Pancreas (tissue), 10 donors: ENCODE measurements at regions not wholly inside any gene's neighbourhood (a gene's known extent, or its start where the extent isn't known, plus 50 kb on each side); places are given as distances from the start of the nearest gene placed in this dataset.
"Not testable (repeated sequence)": the region's sequence is repeated elsewhere in the genome, so short reads cannot be mapped to it uniquely, and the experiment has no call there.

Experiments
- ATAC-seq, 4 donors: fragments of 200-7000 bp; cut with Tn5 transposase; one replicate each; pipeline versions ENCODE4 v1.8.0 to v1.9.1; 2020; ENCODE audit warnings: mild to moderate bottlenecking in 4 of 4, moderate library complexity in 4 of 4
- DNase-seq, 6 donors: peaks; one replicate each; pipeline ENCODE4 v3.0.0-alpha.2; 2020
- FAIRE-seq: peaks from 2 replicates; lab custom pipeline; 2012; peaks lifted over from hg19 to GRCh38; lab: Jason Lieb, UNC
- H3K27ac ChIP-seq, 4 donors: fragments of 200-600 bp; sonication (generic); 1 replicate in 3 of 4; 2 replicates in 1 of 4; pipeline versions ENCODE4 v1.5.0 to v1.8.0; 2020
- H3K27me3 ChIP-seq, 4 donors: fragments of 200-600 bp; one replicate each; pipeline ENCODE4 v1.8.0; 2021
- H3K36me3 ChIP-seq, 3 donors: fragments of 200-600 bp; sonication (generic) in 1 of 3; one replicate each; pipeline versions ENCODE4 v1.5.0 to v1.8.0; 2020 to 2021
- H3K4me1 ChIP-seq, 3 donors: fragments of 200-600 bp; one replicate each; pipeline ENCODE4 v1.8.0; 2021
- H3K4me3 ChIP-seq, 4 donors: fragments of 200-600 bp; sonication (generic) in 2 of 4; one replicate each; pipeline versions ENCODE4 v1.5.0 to v1.8.0; 2020 to 2021
- H3K9me3 ChIP-seq, 4 donors: fragments of 200-600 bp; one replicate each; pipeline ENCODE4 v1.8.0; 2021
- CTCF ChIP-seq, 4 donors: fragments of 200-600 bp; sonication (generic) in 3 of 4; IDR thresholded peaks; one replicate each; pipeline versions ENCODE4 v1.5.0 to v1.8.0; 2021; ENCODE audit warnings: antibody characterized with exemption in 4 of 4
- WGBS, 2 donors: extraction: QIAGEN DNeasy Blood & Tissue Kit; methylation state at CpG; one replicate each; pipeline ENCODE4 v1.1.7; 2013; 5-methylcytosine and 5-hydroxymethylcytosine counted together
- intact Hi-C, 3 donors: fragments of 100-400 bp; cut with DNase I; formaldehyde crosslinking; loops; one replicate each; pipeline versions ENCODE4 v1.11.1 to v1.14.2; 2022
- donor health status: healthy with polysubstance abuse.
- donor health status: DM: no; HTN: no; CAD: no; lungs with moderate emphysema.
- donor health status: DM: no; HTN: no; CAD: no.
- donor health status: control.
- donor health status: control.
- donor health status: Bipolar disorder and iron deficiency.
- donor health status: DM: yes; HTN: yes; CAD: no.
- donor health status: DM: no; HTN: no; CAD: no.
- donor health status: DM: no; HTN: no; CAD: no.
- donor health status: DM: yes; HTN: yes; CAD: no.

- no peak for FAIRE-seq
These were observed 334.4 kb downstream of the SRGAP2C start for GRCh38 chr1:121519042-121519755.

GRCh38 chr1:121519756-121520286 is 335.0 kb downstream of the SRGAP2C start:
- peak in 1 of 4 donors; percentile 11 for ATAC-seq
- Histone ChIP-seq H3K27ac (peak overlapping the region in 1 of 4 donors; percentile 65), H3K4me3 (peak overlapping the region in 3 of 4 donors; percentile 53 to 64 (median 53)), H3K4me1 (peaks cover 8 to 14% (median 9%) of the 10 kb centered on the region in 3 donors)
- WGBS, 2 donors, result 68 to 72% methylated on average over 19 of the region's 19 CpGs
- H3K27me3 ChIP-seq, intact Hi-C loops, H3K36me3 ChIP-seq, FAIRE-seq, H3K9me3 ChIP-seq, DNase-seq: not testable (repeated sequence)

More at GRCh38 chr1:121519042-121519755, 334.4 kb downstream of the SRGAP2C start:
- TF ChIP-seq CTCF (IDR thresholded peaks at IDR 0.05), result no peak
- DNase-seq, result peak; percentile 30 to 79 (median 52)
- Histone ChIP-seq H3K4me1 (peaks cover 8 to 14% (median 9%) of the 10 kb centered on the region in 3 donors), H3K27ac (peak overlapping the region; percentile 31 to 65 (median 36)), H3K36me3 (no peaks in the 10 kb centered on the region), H3K4me3 (peak overlapping the region; percentile 39 to 64 (median 53)), H3K27me3 (no peaks in the 10 kb centered on the region), H3K9me3 (no peaks in the 10 kb centered on the region)
- intact Hi-C loops, result no loop called here
- peak; percentile 82 to 89 (median 85) for ATAC-seq
- WGBS, 2 donors, result 1% methylated on average over 69 to 75 of the region's 75 CpGs

- peak; percentile 59 to 79 (median 76) for ATAC-seq
- H3K4me1 ChIP-seq, result peaks cover 8 to 19% (median 9%) of the 10 kb centered on the region in 3 donors
- no peaks in the 10 kb centered on the region for H3K27me3 ChIP-seq
- 11 to 12% methylated on average over 5 of the region's 5 CpGs for WGBS, 2 donors
- TF ChIP-seq CTCF (IDR thresholded peaks at IDR 0.05), result no peak
- FAIRE-seq, result no peak
- H3K4me3 ChIP-seq, result no peak overlapping the region
- H3K9me3 ChIP-seq, result no peaks in the 10 kb centered on the region
- peak in 4 of 6 donors; percentile 14 to 87 (median 71) for DNase-seq
- intact Hi-C loops, result no loop called here
- no peaks in the 10 kb centered on the region for H3K36me3 ChIP-seq
- H3K27ac ChIP-seq, result no peak overlapping the region
These were observed 337.4 kb downstream of the SRGAP2C start for GRCh38 chr1:121522061-121522759.

- intact Hi-C loops, H3K36me3 ChIP-seq, DNase-seq, ATAC-seq, H3K9me3 ChIP-seq, H3K27ac ChIP-seq, H3K27me3 ChIP-seq, FAIRE-seq, H3K4me3 ChIP-seq: not testable (repeated sequence)
- WGBS, 2 donors, result 81 to 82% methylated on average over 4 of the region's 4 CpGs
- peaks cover 8 to 19% (median 9%) of the 10 kb centered on the region in 3 donors for H3K4me1 ChIP-seq
These were observed 338.3 kb downstream of the SRGAP2C start for GRCh38 chr1:121523112-121523511.

- TF ChIP-seq CTCF (IDR thresholded peaks at IDR 0.05), result no peak
- intact Hi-C loops, result no loop called here
- Histone ChIP-seq H3K27me3 (no peaks in the 10 kb centered on the region), H3K9me3 (no peaks in the 10 kb centered on the region), H3K27ac (no peak overlapping the region), H3K36me3 (no peaks in the 10 kb centered on the region), H3K4me1 (peaks cover 8 to 19% (median 9%) of the 10 kb centered on the region in 3 donors), H3K4me3 (no peak overlapping the region)
- no peak for DNase-seq
- FAIRE-seq, result no peak
- 34 to 36% methylated on average over 4 of the region's 4 CpGs for WGBS, 2 donors
- ATAC-seq, result no peak
These were observed 340.6 kb downstream of the SRGAP2C start for GRCh38 chr1:121525355-121525754.

GRCh38 chr1:121528958-121529357 is 344.2 kb downstream of the SRGAP2C start:
- H3K27ac ChIP-seq, H3K36me3 ChIP-seq, H3K4me1 ChIP-seq, H3K4me3 ChIP-seq, intact Hi-C loops, H3K9me3 ChIP-seq, FAIRE-seq, DNase-seq, H3K27me3 ChIP-seq: not testable (repeated sequence)
- peak in 1 of 4 donors; percentile 23 for ATAC-seq

- FAIRE-seq, H3K4me3 ChIP-seq, DNase-seq, H3K36me3 ChIP-seq, H3K9me3 ChIP-seq, H3K27me3 ChIP-seq, ATAC-seq, intact Hi-C loops, H3K4me1 ChIP-seq, H3K27ac ChIP-seq: not testable (repeated sequence)
- WGBS, 2 donors, result 81 to 85% methylated on average over 2 of the region's 2 CpGs
These were observed 345.3 kb downstream of the SRGAP2C start for GRCh38 chr1:121530026-121530425.

- FAIRE-seq, result not testable (repeated sequence)
These were observed 347.0 kb downstream of the SRGAP2C start for GRCh38 chr1:121531747-121532146.

GRCh38 chr1:121538148-121538547 is 353.4 kb downstream of the SRGAP2C start:
- H3K9me3 ChIP-seq, H3K36me3 ChIP-seq, DNase-seq, H3K27me3 ChIP-seq, H3K4me1 ChIP-seq, ATAC-seq, H3K27ac ChIP-seq, FAIRE-seq, intact Hi-C loops, H3K4me3 ChIP-seq: not testable (repeated sequence)
- 92% methylated on average over 12 to 13 of the region's 14 CpGs for whole genome bisulfite sequencing, 2 donors

More at GRCh38 chr1:121531747-121532146, 347.0 kb downstream of the SRGAP2C start:
- ATAC-seq, H3K4me3 ChIP-seq, DNase-seq, H3K9me3 ChIP-seq, intact Hi-C loops, H3K36me3 ChIP-seq, H3K4me1 ChIP-seq, H3K27ac ChIP-seq, H3K27me3 ChIP-seq: not testable (repeated sequence)
- WGBS, 2 donors, result 85 to 88% methylated on average over 5 of the region's 5 CpGs
